WTC11 (cell line): ENCODE measurements at regions not wholly inside any gene's neighbourhood (a gene's known extent, or its start where the extent isn't known, plus 50 kb on each side); places are given as distances from the start of the nearest gene placed in this dataset.
A peak's percentile ranks its signal among the peaks of the same experiment; 100 is the strongest.

Source experiments
- ATAC-seq: fragments of 200-7000 bp; cut with Tn5 transposase; 2 replicates; pipeline ENCODE4 v1.10.0; 2021; ENCODE audit warnings: mild to moderate bottlenecking, moderate library complexity
- CTCF ChIA-PET: fragments of 300-600 bp; sonication (Branson Sonifier 250); formaldehyde crosslinking; loops from one replicate; lab custom pipeline; 2021; ENCODE audit warnings: antibody characterized with exemption; lab: Charles Lee
- POLR2A ChIA-PET: fragments of 350-600 bp; sonication (Branson Sonifier 250); formaldehyde crosslinking; loops from one replicate; lab custom pipeline; 2021; ENCODE audit warnings: antibody characterized with exemption; lab: Charles Lee
- DNase-seq: peaks from one replicate; pipeline ENCODE4 v3.0.0; 2021; ENCODE audit warnings: low spot score
- H3K27ac Mint-ChIP-seq: 2 replicates; pipeline ENCODE4 v1.8.0; 2021; ENCODE audit warnings: mixed read lengths
- H3K27me3 Mint-ChIP-seq: 2 replicates; pipeline ENCODE4 v1.8.0; 2021; ENCODE audit warnings: low read depth, mild to moderate bottlenecking, moderate library complexity, mixed read lengths
- H3K36me3 Mint-ChIP-seq: 2 replicates; pipeline ENCODE4 v1.8.0; 2021; ENCODE audit warnings: mixed read lengths
- H3K4me1 Mint-ChIP-seq: 2 replicates; pipeline ENCODE4 v1.8.0; 2022; ENCODE audit warnings: mixed read lengths
- H3K4me3 Mint-ChIP-seq: 2 replicates; pipeline ENCODE4 v1.8.0; 2021; ENCODE audit warnings: mild to moderate bottlenecking, moderate library complexity, mixed read lengths
- H3K9me3 Mint-ChIP-seq: 2 replicates; pipeline ENCODE4 v1.8.0; 2021; ENCODE audit warnings: mixed read lengths
- CBFB ChIP-seq: sonication (generic); formaldehyde crosslinking; IDR thresholded peaks from 2 replicates; pipeline ENCODE4 v1.8.1; 2022; ENCODE audit warnings: mild to moderate bottlenecking, low read depth, missing genetic modification reagents
- CREM ChIP-seq: sonication (generic); formaldehyde crosslinking; IDR thresholded peaks from 2 replicates; pipeline ENCODE4 v1.8.1; 2022; ENCODE audit warnings: mild to moderate bottlenecking, missing genetic modification reagents, moderate library complexity
- FOXK1 ChIP-seq: sonication (generic); formaldehyde crosslinking; IDR thresholded peaks from 2 replicates; pipeline ENCODE4 v1.8.0; 2022; ENCODE audit warnings: mild to moderate bottlenecking, moderate library complexity, missing genetic modification reagents
- HMGA2 ChIP-seq: fragments of 250-450 bp; sonication (Bioruptor Pico); IDR thresholded peaks from 2 replicates; pipeline ENCODE4 v1.4.0; 2021; ENCODE audit warnings: mild to moderate bottlenecking, moderate library complexity
- IRF2 ChIP-seq: sonication (generic); formaldehyde crosslinking; IDR thresholded peaks from 2 replicates; pipeline ENCODE4 v1.8.0; 2022; ENCODE audit warnings: low read depth, missing genetic modification reagents, borderline replicate concordance
- RELA ChIP-seq: sonication (generic); formaldehyde crosslinking; IDR thresholded peaks from 2 replicates; pipeline ENCODE4 v1.8.1; 2022; ENCODE audit warnings: missing genetic modification reagents, mild to moderate bottlenecking, borderline replicate concordance
- SP1 ChIP-seq: sonication (generic); formaldehyde crosslinking; conservative IDR thresholded peaks from 2 replicates; pipeline ENCODE4 v1.8.1; 2022; ENCODE audit warnings: missing genetic modification reagents
- TF ChIP-seq, protein P1 (sequence below): sonication (generic); formaldehyde crosslinking; IDR thresholded peaks from 2 replicates; pipeline ENCODE4 v1.8.1; 2023; ENCODE audit warnings: mild to moderate bottlenecking, missing genetic modification reagents
- TF ChIP-seq, protein P2 (sequence below): sonication (generic); formaldehyde crosslinking; IDR thresholded peaks from 2 replicates; pipeline ENCODE4 v1.8.0; 2022; ENCODE audit warnings: mild to moderate bottlenecking, missing genetic modification reagents
- TF ChIP-seq, protein P3 (sequence below): sonication (generic); formaldehyde crosslinking; IDR thresholded peaks from 2 replicates; pipeline ENCODE4 v1.8.1; 2022; ENCODE audit warnings: mild to moderate bottlenecking, moderate library complexity, missing genetic modification reagents
- TF ChIP-seq, protein P4 (sequence below): sonication (generic); formaldehyde crosslinking; IDR thresholded peaks from 2 replicates; pipeline ENCODE4 v1.8.1; 2023; ENCODE audit warnings: mild to moderate bottlenecking, missing genetic modification reagents, moderate library complexity
- TF ChIP-seq, protein P5 (sequence below): sonication (generic); formaldehyde crosslinking; IDR thresholded peaks from 2 replicates; pipeline ENCODE4 v1.8.0; 2022; ENCODE audit warnings: mild to moderate bottlenecking, missing genetic modification reagents
- TF ChIP-seq, protein P6 (sequence below): sonication (generic); formaldehyde crosslinking; conservative IDR thresholded peaks from 2 replicates; pipeline ENCODE4 v1.8.1; 2023; ENCODE audit warnings: mild to moderate bottlenecking, low read depth, missing genetic modification reagents, moderate library complexity
- TF ChIP-seq, protein P7 (sequence below): sonication (generic); formaldehyde crosslinking; IDR thresholded peaks from 2 replicates; pipeline ENCODE4 v1.8.0; 2022; ENCODE audit warnings: missing genetic modification reagents

DNA sequence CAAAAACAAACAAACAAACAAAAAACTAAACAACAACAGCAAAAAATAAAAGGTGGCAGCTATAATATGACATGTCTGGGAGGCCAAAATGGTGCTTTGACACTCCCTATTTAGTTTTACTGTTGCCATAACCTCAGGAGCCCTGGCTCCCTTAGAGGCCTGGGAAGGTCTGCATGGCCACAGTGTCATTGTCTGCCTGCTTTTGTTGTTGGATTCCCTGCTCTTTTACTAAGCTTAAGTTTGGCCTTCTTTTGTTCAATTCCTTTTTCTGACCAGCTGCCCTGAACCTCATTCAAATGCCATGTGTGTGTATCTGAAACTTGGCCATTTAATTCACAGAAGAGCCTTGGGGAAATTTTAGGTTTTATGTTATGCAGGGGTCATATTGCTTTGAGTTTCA lies 458.2 kb downstream of the TMEM232 start:
- ATAC-seq = 0 out of 2 replicates have a peak, but pooled peaks have one; percentile 26
- CTCF ChIA-PET = interaction anchor here (1.0 to 1.1 kb wide), 2 partner anchors 13 to 65 kb away, joined by 3 to 4 read pairs; no protein-coding TSS in a partner anchor
- no peaks in the 10 kb centered on the region for H3K9me3 Mint-ChIP-seq
- no peak overlapping the region; the same call in 1 of the 2 replicates for H3K27ac Mint-ChIP-seq
- no peak for DNase-seq
- H3K36me3 Mint-ChIP-seq = no peaks in the 10 kb centered on the region
- no peak overlapping the region for H3K4me3 Mint-ChIP-seq
- TF ChIP-seq, protein P1, sequence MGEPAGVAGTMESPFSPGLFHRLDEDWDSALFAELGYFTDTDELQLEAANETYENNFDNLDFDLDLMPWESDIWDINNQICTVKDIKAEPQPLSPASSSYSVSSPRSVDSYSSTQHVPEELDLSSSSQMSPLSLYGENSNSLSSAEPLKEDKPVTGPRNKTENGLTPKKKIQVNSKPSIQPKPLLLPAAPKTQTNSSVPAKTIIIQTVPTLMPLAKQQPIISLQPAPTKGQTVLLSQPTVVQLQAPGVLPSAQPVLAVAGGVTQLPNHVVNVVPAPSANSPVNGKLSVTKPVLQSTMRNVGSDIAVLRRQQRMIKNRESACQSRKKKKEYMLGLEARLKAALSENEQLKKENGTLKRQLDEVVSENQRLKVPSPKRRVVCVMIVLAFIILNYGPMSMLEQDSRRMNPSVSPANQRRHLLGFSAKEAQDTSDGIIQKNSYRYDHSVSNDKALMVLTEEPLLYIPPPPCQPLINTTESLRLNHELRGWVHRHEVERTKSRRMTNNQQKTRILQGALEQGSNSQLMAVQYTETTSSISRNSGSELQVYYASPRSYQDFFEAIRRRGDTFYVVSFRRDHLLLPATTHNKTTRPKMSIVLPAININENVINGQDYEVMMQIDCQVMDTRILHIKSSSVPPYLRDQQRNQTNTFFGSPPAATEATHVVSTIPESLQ (CRISPR knock-in tag) = no peak
- TF ChIP-seq RELA (CRISPR knock-in tag) (no peak), IRF2 (CRISPR knock-in tag) (no peak), CREM (no peak), SP1 (CRISPR knock-in tag) (no peak), CBFB (CRISPR knock-in tag) (no peak), FOXK1 (no peak), HMGA2 (CRISPR knock-in tag) (no peak)
- TF ChIP-seq, protein P2, sequence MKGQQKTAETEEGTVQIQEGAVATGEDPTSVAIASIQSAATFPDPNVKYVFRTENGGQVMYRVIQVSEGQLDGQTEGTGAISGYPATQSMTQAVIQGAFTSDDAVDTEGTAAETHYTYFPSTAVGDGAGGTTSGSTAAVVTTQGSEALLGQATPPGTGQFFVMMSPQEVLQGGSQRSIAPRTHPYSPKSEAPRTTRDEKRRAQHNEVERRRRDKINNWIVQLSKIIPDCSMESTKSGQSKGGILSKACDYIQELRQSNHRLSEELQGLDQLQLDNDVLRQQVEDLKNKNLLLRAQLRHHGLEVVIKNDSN = no peak
- TF ChIP-seq, protein P3, sequence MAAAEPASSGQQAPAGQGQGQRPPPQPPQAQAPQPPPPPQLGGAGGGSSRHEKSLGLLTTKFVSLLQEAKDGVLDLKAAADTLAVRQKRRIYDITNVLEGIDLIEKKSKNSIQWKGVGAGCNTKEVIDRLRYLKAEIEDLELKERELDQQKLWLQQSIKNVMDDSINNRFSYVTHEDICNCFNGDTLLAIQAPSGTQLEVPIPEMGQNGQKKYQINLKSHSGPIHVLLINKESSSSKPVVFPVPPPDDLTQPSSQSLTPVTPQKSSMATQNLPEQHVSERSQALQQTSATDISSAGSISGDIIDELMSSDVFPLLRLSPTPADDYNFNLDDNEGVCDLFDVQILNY (CRISPR knock-in tag) = no peak
- TF ChIP-seq, protein P4, sequence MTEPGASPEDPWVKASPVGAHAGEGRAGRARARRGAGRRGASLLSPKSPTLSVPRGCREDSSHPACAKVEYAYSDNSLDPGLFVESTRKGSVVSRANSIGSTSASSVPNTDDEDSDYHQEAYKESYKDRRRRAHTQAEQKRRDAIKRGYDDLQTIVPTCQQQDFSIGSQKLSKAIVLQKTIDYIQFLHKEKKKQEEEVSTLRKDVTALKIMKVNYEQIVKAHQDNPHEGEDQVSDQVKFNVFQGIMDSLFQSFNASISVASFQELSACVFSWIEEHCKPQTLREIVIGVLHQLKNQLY (CRISPR knock-in tag) = no peak
- TF ChIP-seq, protein P5, sequence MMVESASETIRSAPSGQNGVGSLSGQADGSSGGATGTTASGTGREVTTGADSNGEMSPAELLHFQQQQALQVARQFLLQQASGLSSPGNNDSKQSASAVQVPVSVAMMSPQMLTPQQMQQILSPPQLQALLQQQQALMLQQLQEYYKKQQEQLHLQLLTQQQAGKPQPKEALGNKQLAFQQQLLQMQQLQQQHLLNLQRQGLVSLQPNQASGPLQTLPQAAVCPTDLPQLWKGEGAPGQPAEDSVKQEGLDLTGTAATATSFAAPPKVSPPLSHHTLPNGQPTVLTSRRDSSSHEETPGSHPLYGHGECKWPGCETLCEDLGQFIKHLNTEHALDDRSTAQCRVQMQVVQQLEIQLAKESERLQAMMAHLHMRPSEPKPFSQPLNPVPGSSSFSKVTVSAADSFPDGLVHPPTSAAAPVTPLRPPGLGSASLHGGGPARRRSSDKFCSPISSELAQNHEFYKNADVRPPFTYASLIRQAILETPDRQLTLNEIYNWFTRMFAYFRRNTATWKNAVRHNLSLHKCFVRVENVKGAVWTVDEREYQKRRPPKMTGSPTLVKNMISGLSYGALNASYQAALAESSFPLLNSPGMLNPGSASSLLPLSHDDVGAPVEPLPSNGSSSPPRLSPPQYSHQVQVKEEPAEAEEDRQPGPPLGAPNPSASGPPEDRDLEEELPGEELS = no peak
- H3K27me3 Mint-ChIP-seq = no peaks in the 10 kb centered on the region
- POLR2A ChIA-PET = no interaction called here
- H3K4me1 Mint-ChIP-seq = peaks cover 8% of the 10 kb centered on the region; the same call in 1 of the 2 replicates

DNA sequence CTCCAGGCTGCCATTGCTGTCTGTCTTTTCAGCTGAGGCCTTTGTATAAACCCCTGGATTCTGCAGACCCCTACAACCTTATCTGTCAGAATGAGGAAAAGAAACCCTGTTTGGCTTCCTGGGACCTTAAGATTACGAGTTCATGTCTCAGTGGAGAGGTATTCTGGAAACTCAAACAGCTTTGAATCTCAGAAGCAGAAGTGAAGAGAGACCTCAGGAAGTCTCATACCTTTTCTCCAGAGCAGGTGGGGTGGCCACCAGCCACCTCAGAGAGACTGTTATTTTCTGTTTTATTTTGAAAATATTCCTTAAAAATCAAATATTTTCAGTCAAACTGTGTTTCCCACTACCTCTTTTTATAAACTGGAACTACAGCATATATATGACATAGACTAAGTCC lies 457.5 kb downstream of the TMEM232 start:
- TF ChIP-seq, protein P6, sequence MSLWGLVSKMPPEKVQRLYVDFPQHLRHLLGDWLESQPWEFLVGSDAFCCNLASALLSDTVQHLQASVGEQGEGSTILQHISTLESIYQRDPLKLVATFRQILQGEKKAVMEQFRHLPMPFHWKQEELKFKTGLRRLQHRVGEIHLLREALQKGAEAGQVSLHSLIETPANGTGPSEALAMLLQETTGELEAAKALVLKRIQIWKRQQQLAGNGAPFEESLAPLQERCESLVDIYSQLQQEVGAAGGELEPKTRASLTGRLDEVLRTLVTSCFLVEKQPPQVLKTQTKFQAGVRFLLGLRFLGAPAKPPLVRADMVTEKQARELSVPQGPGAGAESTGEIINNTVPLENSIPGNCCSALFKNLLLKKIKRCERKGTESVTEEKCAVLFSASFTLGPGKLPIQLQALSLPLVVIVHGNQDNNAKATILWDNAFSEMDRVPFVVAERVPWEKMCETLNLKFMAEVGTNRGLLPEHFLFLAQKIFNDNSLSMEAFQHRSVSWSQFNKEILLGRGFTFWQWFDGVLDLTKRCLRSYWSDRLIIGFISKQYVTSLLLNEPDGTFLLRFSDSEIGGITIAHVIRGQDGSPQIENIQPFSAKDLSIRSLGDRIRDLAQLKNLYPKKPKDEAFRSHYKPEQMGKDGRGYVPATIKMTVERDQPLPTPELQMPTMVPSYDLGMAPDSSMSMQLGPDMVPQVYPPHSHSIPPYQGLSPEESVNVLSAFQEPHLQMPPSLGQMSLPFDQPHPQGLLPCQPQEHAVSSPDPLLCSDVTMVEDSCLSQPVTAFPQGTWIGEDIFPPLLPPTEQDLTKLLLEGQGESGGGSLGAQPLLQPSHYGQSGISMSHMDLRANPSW = no peak
- TF ChIP-seq, protein P7, sequence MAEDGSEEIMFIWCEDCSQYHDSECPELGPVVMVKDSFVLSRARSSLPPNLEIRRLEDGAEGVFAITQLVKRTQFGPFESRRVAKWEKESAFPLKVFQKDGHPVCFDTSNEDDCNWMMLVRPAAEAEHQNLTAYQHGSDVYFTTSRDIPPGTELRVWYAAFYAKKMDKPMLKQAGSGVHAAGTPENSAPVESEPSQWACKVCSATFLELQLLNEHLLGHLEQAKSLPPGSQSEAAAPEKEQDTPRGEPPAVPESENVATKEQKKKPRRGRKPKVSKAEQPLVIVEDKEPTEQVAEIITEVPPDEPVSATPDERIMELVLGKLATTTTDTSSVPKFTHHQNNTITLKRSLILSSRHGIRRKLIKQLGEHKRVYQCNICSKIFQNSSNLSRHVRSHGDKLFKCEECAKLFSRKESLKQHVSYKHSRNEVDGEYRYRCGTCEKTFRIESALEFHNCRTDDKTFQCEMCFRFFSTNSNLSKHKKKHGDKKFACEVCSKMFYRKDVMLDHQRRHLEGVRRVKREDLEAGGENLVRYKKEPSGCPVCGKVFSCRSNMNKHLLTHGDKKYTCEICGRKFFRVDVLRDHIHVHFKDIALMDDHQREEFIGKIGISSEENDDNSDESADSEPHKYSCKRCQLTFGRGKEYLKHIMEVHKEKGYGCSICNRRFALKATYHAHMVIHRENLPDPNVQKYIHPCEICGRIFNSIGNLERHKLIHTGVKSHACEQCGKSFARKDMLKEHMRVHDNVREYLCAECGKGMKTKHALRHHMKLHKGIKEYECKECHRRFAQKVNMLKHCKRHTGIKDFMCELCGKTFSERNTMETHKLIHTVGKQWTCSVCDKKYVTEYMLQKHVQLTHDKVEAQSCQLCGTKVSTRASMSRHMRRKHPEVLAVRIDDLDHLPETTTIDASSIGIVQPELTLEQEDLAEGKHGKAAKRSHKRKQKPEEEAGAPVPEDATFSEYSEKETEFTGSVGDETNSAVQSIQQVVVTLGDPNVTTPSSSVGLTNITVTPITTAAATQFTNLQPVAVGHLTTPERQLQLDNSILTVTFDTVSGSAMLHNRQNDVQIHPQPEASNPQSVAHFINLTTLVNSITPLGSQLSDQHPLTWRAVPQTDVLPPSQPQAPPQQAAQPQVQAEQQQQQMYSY = no peak
- DNase-seq (no peak), ATAC-seq (no peak)
- Mint-ChIP-seq H3K27me3 (no peaks in the 10 kb centered on the region), H3K36me3 (no peaks in the 10 kb centered on the region), H3K4me1 (peaks cover 8% of the 10 kb centered on the region; the same call in 1 of the 2 replicates), H3K9me3 (no peaks in the 10 kb centered on the region), H3K4me3 (no peak overlapping the region), H3K27ac (no peak overlapping the region)
- ChIA-PET POLR2A (no interaction called here), CTCF (interaction anchor here (0.8 kb wide), 1 partner anchor 14 kb away, joined by 3 read pairs; no protein-coding TSS in a partner anchor)
